ENCODE measurements at regions not wholly inside any gene's neighbourhood (a gene's known extent, or its start where the extent isn't known, plus 50 kb on each side); places are given as distances from the start of the nearest gene placed in this dataset.

- TF ChIP-seq POLR2A (IDR thresholded peaks at IDR 0.05) (no peak), EP300 (IDR thresholded peaks at IDR 0.05) (no peak), CTCF (IDR thresholded peaks at IDR 0.05) (no peak)
Observed at GRCh38 chr14:59093902-59094301, 94.6 kb upstream of the DAAM1 start.
